ENCODE measurements at regions not wholly inside any gene's neighbourhood (a gene's known extent, or its start where the extent isn't known, plus 50 kb on each side); places are given as distances from the start of the nearest gene placed in this dataset.

- TF ChIP-seq POLR2AphosphoS5 (IDR thresholded peaks at IDR 0.05) (no peak), CTCF (IDR thresholded peaks at IDR 0.05) (no peak)
Measured at GRCh38 chr4:9691238-9692065, 90.0 kb upstream of the DRD5 start.

All from breast epithelium (tissue), 3 donors.